HG03064 (cell line): ENCODE measurements at regions not wholly inside any gene's neighbourhood (a gene's known extent, or its start where the extent isn't known, plus 50 kb on each side); places are given as distances from the start of the nearest gene placed in this dataset.
"Not testable (repeated sequence)": the region's sequence is repeated elsewhere in the genome, so short reads cannot be mapped to it uniquely, and the experiment has no call there.

Source experiments
- ATAC-seq: cut with Tn5 transposase; IDR thresholded peaks from one replicate; pipeline ENCODE4 v1.9.1; 2021; ENCODE audit warnings: low read depth; ENCODE audit not compliant: unreplicated experiment

DNA sequence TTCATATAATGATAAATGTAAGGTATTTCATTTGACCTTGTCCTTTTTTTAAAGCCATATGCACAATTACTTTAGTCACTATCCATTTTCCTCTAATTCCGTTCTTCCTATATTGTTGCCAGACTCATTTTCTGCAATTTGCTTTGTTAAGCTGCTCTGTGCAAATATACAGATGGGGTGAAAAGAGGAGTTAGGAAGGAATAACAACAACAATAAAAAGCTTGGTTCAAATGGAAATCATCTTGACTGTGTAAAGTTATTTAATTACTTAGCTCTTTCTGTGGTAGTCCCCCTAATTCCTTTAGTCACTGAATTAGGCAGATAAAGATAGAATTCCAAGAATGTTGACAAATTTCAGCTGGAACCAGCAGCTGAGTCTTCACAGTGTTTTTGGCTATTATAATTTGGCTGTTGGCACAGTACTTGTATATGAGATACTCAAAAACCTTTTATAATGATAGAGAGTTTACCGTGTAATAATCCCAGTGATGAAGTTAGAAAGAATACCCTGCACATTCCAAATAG, 838.0 kb downstream of the RPS29 start:
- ATAC-seq = no peak

- ATAC-seq = no peak
Measured at GRCh38 chr14:48747561-48748089, 838.6 kb downstream of the RPS29 start.

- ATAC-seq = no peak
Measured at GRCh38 chr14:48744202-48744601, 842.0 kb downstream of the RPS29 start.

DNA sequence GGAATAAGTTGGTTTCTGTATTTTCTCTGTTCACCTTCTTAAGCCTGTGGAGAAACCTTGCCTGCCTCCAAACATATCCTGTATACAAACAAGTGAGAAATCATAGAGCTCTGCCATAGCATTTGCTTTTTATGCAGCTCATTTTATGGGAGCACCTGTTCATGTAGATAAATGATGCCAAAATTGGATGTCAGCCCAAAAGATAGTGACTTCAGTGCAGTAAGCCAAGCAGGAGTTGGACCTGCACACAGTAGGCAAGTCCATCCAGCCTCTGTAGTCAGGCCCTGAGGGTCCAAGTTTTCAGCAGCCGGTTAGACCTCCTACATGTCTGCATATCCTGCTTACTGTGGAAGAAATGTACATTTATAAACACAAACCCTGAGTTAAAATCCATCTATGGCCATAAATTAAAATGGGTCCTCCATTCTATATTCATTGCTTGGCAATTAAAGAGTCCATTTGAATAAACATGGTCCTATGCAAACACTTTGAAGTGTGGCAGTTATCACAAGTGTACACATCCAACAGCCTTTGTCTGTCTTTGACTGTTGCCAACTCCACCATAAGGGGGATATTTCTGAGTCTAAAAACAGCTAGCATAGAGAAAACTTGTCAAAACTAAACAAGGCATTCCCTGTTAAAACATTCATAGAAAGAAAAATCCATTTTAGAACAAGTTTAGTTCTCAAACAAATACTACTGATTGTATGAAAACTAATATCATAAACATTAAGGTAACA, 847.8 kb downstream of the RPS29 start:
- ATAC-seq = no peak

DNA sequence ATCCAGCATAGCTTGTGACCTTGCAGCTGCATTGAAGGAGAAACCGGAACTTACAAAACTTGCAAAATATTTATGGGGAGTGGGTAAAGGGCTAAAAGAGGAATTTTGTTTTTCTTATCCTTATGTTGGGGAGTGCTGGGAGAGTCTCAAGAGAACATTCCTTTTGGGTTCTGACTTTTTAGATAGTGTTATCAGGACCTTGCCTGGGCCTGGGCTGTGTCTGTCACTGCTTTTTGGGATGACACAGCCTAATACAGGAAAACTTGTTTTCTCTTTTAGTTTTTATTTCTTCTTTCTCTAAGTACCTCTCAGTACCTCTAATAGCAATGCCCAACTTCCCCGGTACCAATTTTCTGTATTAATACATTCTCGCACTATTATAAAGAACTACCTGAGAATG, 850.6 kb downstream of the RPS29 start:
- no peak for ATAC-seq

DNA sequence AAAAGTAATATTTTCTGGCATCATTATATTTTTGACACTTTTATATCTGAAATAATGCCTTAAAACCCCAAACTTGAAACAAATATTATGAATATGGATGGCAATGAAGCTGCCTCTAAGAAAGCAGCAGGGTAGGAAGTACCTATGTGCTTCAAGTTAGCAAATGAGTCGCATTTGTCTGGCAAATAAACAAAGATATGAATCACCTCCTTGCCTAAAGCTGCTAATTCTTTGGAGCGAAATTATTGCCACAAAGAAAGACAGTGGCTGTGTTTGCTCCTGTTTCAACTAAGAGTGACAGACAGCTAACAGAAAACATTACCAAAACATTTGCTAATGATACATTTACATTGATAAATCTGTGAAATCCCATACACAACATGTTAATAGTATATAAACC, 854.9 kb downstream of the RPS29 start:
- ATAC-seq = no peak

GRCh38 chr14:48726080-48726642, 860.0 kb downstream of the RPS29 start:
- ATAC-seq = no peak

DNA sequence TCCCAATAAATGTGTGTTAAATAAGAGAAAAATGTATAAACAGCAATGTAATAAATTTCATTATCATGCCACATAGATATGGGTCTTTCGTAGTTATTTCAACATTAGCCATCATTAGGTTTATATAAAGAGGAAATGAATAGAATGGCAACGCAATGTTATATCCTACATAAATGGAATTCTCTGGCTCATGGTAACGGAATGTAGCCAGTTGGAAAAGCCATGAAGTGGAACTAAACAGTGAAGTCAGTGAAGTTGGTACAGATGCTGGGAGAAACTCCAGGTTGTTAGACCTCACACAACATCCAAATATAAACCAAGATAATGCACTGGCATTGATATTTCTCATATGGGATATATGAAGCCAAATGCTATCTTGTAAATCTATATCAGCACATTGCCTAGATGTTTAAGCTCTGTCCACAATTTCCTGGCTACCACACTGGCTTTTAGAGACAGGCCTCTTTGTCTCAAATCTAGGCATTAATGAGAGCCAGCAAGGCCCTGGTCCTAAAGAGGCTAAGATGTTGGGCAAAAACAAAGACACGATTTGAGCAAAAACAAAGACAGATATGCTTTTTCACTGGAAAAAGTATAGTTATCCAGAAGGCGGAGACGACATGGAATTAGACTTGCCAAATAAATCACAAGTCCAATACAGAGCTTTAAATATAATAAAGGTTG, 861.0 kb downstream of the RPS29 start:
- ATAC-seq = no peak

- ATAC-seq = no peak
Measured at GRCh38 chr14:48723841-48724495, 862.2 kb downstream of the RPS29 start.

GRCh38 chr14:48714366-48714765, 871.8 kb downstream of the RPS29 start:
- no peak for ATAC-seq

GRCh38 chr14:48710133-48710532, 876.0 kb downstream of the RPS29 start:
- ATAC-seq = no peak

- no peak for ATAC-seq
Measured at GRCh38 chr14:48709277-48709785, 876.8 kb downstream of the RPS29 start.

DNA sequence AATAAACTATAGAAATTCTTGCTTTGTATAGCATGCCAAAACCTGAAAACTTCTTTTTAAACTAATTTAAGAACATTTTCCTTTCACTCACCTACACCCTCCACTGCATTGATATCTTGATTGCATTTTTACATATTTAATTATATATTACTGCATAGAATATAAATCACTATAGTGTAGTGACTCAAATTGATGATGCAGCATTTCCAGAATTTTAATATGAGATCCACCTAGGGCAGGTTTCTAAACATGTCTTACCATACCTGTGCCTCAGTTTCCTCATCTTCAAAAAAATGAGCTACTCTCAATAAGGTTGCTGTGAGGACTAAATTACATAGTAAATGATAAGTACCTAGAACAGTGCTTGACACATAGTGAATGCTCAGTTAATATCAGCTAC, 881.5 kb downstream of the RPS29 start:
- no peak for ATAC-seq

- no peak for ATAC-seq
Measured at GRCh38 chr14:48703728-48704467, 882.3 kb downstream of the RPS29 start.

DNA sequence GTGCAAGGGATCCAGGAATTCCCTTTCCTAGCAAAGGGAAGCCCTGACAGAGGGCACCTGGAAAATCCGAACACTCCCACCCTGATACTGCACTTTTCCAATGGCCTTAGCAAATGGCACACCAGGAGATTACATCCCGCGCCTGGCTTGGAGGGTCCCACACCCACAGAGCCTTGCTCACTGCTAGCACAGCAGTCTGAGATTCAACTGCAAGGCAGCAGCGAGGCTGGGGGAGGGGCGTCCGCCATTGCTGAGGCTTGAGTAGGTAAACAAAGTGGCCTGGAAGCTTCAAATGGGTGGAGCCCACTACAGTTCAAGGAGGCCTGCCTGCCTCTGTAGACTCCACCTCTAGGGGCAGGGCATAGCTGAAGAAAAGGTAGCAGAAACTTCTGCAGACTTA, 888.8 kb downstream of the RPS29 start:
- not testable (repeated sequence) for ATAC-seq

DNA sequence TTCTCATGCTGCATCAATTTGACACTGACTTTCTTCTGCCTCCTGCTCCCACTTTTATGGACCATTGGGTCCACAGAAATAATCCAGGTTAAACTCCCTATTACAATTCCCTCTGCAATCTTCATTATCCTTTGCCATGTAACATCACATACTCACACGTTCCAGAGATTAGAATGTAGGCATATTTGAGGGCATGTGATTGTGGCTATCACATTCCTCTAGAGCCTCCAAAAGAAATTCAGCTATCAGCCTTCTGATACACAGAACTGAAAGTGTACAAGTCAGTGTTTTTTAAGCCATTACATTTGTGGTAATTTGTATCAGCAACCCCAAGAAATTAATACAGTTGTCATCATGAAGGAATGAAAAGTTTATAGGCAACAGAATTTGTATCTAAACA, 892.4 kb downstream of the RPS29 start:
- ATAC-seq = no peak

DNA sequence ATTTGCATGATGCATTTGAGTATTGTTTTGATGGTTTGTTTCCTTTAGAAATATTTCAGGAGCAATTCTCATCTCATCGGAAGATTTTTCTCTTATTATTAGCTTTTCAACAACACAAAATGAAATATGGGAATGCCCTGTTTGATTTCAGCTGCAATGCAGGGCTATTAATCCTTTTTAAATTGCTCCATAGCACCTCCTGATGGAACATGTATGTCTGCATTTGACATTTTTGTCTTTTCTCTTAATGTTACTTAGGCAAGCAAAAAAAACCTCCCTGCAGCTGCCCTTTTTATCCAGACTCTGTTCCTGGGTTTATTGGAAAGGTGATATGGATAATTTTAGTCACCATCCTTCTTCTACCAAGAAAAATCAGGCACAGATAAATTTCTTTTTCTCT, 895.8 kb downstream of the RPS29 start:
- no peak for ATAC-seq

- no peak for ATAC-seq
Measured at GRCh38 chr14:48686650-48687049, 899.5 kb downstream of the RPS29 start.

DNA sequence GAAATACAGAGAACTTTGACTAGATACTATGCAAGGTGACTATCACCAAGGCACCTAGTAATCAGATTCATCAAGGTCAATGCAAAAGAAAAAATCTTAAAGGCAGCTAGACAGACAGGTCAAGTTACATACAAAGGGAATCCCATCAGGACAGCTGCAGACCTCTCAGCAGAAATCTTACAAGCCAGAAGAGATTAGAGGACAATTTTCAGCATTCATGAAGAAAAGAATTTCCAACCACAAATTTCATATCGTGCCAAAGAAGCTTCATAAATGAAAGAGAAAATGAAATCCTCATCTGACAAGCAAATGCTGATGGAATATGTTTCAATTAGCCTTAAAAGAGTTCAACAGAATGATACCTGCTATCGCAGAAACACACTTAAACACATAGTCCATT, 913.7 kb downstream of the RPS29 start:
- no peak for ATAC-seq

DNA sequence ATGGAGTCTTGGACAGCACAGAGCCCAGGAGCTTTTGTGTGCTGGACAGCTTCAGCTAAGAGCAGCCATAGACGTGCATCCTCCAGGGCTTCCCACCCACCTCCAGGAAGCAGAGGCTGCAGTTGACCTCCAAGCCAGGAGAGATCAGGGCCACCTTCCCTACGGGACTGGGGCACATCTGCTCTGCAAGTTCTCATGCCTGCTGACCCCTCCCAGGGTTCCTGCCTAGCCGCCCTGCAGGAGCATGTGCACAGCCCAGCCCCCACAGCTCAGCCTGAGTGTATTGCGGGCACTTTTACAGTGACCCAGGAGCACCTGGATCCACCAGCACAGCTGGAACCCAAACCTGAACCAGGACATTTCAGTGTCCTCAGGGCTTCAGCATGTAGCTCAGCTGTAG, 915.2 kb downstream of the RPS29 start:
- ATAC-seq = no peak
